ENCODE measurements at regions not wholly inside any gene's neighbourhood (a gene's known extent, or its start where the extent isn't known, plus 50 kb on each side); places are given as distances from the start of the nearest gene placed in this dataset.
"Not testable (repeated sequence)": the region's sequence is repeated elsewhere in the genome, so short reads cannot be mapped to it uniquely, and the experiment has no call there.

GRCh38 chr10:121669840-121670239 is 71.6 kb upstream of the FGFR2 start:
- H3K4me2 ChIP-seq (ENCODE audit: low read depth, low read length); H4K91ac ChIP-seq (ENCODE audit: insufficient read depth, low read depth, low read length); H3K23ac ChIP-seq (ENCODE audit: low read depth, low read length); H2AFZ ChIP-seq (replicated peaks; ENCODE audit: low read length, poor library complexity); H3K36me3 ChIP-seq (ENCODE audit: control insufficient read depth, insufficient read depth, low read length); H2AK5ac ChIP-seq (ENCODE audit: low read depth, low read length); H3K79me1 ChIP-seq (ENCODE audit: low read depth in 1 of 2, low read length in 2 of 2); H3K4me1 ChIP-seq (ENCODE audit: control insufficient read depth, insufficient read depth, low read length); H2BK5ac ChIP-seq (ENCODE audit: low read depth, low read length, poor library complexity, severe bottlenecking); H2AK9ac ChIP-seq (replicated peaks; ENCODE audit: low read depth, low read length, poor library complexity); H2BK20ac ChIP-seq (ENCODE audit: low read depth, low read length); H3K9me1 ChIP-seq (ENCODE audit: insufficient read depth, low read length); ATAC-seq (ENCODE audit: low read depth); BruUV-seq (replicated peaks); H3K4ac ChIP-seq (ENCODE audit: low read depth, low read length); H3K4me3 ChIP-seq (ENCODE audit: insufficient read depth, low read depth, low read length); H3K9me3 ChIP-seq (ENCODE audit: control insufficient read depth, insufficient read depth, low read length); H4K8ac ChIP-seq (ENCODE audit: low read depth in 2 of 2, low read length in 2 of 2); H3K18ac ChIP-seq (ENCODE audit: low read depth, low read length); intact Hi-C loops (cut with micrococcal nuclease); CTCF ChIA-PET; DNase-seq; H4K20me1 ChIP-seq (ENCODE audit: insufficient read depth, low read length); H3K14ac ChIP-seq (replicated peaks; ENCODE audit: low read depth, low read length); dilution Hi-C loops (cut with HindIII; ENCODE audit: low sequenced_read_pairs, unreplicated experiment); H3K27ac ChIP-seq (ENCODE audit: insufficient read depth, low read length); H3K56ac ChIP-seq (ENCODE audit: extremely low read depth, insufficient read depth, low read length); H2BK15ac ChIP-seq (ENCODE audit: low read depth, low read length); H3K9ac ChIP-seq (ENCODE audit: low read depth, low read length); in situ Hi-C loops (cut with MboI; ENCODE audit: low sequenced_read_pairs); H3K27me3 ChIP-seq (ENCODE audit: control insufficient read depth, insufficient read depth, low read length); H2BK120ac ChIP-seq (ENCODE audit: low read depth, low read length); POLR2A ChIA-PET (ENCODE audit: unreplicated experiment); H4K5ac ChIP-seq (ENCODE audit: low read depth, low read length): not testable (repeated sequence)
- peak; percentile 49 for TF ChIP-seq CEBPB (IDR thresholded peaks at IDR 0.05; ENCODE audit: low read depth, low read length)
- WGBS, 2 experiments (ENCODE audit: extremely low coverage in 2 of 2, insufficient read length in 1 of 2): no CpG with 5 or more reads among the region's 7 CpGs

Data from IMR-90 (cell line).